ENCODE measurements at regions not wholly inside any gene's neighbourhood (a gene's known extent, or its start where the extent isn't known, plus 50 kb on each side); places are given as distances from the start of the nearest gene placed in this dataset.

DNA sequence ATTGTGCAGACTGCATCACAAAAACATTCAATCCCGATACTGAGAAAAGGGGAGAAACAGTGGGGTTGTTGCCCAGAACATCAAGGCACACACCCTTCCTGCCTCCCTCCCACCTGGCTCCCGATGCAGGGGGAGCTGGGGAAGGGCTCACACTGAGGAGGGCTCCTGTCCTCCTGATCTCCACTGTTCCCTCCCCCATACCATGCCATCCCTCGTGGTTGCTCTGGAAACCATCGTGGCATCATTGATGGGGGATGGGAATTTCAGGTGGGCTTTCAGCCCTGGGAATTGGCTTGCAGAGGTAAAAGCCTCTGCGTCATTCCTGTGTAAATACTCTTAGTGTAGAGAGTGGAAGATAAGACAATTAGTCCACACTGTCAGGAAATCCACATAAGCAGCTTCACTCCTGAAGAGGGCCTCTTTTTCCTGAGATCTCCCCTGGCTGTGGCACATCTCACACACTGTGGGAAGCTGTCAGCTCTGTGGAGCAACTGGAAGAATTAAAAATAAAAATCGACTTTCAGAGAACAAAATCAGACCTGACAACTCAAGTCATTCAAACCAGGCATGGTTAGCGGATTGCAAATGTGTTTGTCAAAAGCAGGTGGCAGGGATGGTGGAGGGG lies 176.0 kb downstream of the CHST1 start:
- no peak for TF ChIP-seq EZH2 (IDR thresholded peaks at IDR 0.05; ENCODE audit: insufficient read depth, poor library complexity, severe bottlenecking)
- TF ChIP-seq EZH2phosphoT487 (IDR thresholded peaks at IDR 0.05; ENCODE audit: insufficient read depth, low read depth): no peak

Measured in GM23248 (cell line).